H9 (cell line): ENCODE measurements at regions not wholly inside any gene's neighbourhood (a gene's known extent, or its start where the extent isn't known, plus 50 kb on each side); places are given as distances from the start of the nearest gene placed in this dataset.

Source experiments
- DNase-seq: peaks from one replicate; pipeline ENCODE4 v3.0.0-alpha.2; 2017
- H2AFZ ChIP-seq: one replicate; pipeline ENCODE4 v1.6.1; 2013; ENCODE audit warnings: mild to moderate bottlenecking, low read length, control low read depth, moderate library complexity
- H2AK5ac ChIP-seq: 2 replicates; pipeline ENCODE4 v1.6.1; 2013; ENCODE audit warnings: low read length, control low read depth, mixed read lengths; ENCODE audit not compliant: insufficient read length
- H2BK120ac ChIP-seq: one replicate; pipeline ENCODE4 v1.6.1; 2013; ENCODE audit warnings: low read depth, mild to moderate bottlenecking, low read length, control low read depth, inconsistent platforms; ENCODE audit not compliant: poor library complexity, severe bottlenecking
- H2BK12ac ChIP-seq: 2 replicates; pipeline ENCODE4 v1.6.1; 2013; ENCODE audit warnings: low read length, control low read depth, mixed read lengths, low read depth; ENCODE audit not compliant: insufficient read length
- H2BK15ac ChIP-seq: 2 replicates; pipeline ENCODE4 v1.6.1; 2013; ENCODE audit warnings: low read depth, low read length, control low read depth
- H2BK20ac ChIP-seq: one replicate; pipeline ENCODE4 v1.6.1; 2013; ENCODE audit warnings: low read depth, mild to moderate bottlenecking, low read length, control low read depth, inconsistent platforms; ENCODE audit not compliant: poor library complexity, severe bottlenecking
- H2BK5ac ChIP-seq: 2 replicates; pipeline ENCODE4 v1.6.1; 2013; ENCODE audit warnings: low read length, control low read depth, mixed read lengths; ENCODE audit not compliant: insufficient read length
- H3K14ac ChIP-seq: 2 replicates; pipeline ENCODE4 v1.6.1; 2013; ENCODE audit warnings: low read length, control low read depth; ENCODE audit not compliant: insufficient read depth
- H3K18ac ChIP-seq: 2 replicates; pipeline ENCODE4 v1.6.1; 2013; ENCODE audit warnings: low read depth, mild to moderate bottlenecking, mixed read lengths, low read length, control low read depth; ENCODE audit not compliant: insufficient read length
- H3K23ac ChIP-seq: 2 replicates; pipeline ENCODE4 v1.6.1; 2013; ENCODE audit warnings: low read length, control low read depth, mixed read lengths, low read depth; ENCODE audit not compliant: insufficient read length
- H3K23me2 ChIP-seq: 2 replicates; pipeline ENCODE4 v1.6.1; 2013; ENCODE audit warnings: low read depth, mild to moderate bottlenecking, mixed read lengths, low read length, control low read depth; ENCODE audit not compliant: insufficient read length, poor library complexity, severe bottlenecking
- H3K27ac ChIP-seq: 2 replicates; pipeline ENCODE4 v1.5.1; 2013; ENCODE audit warnings: low read length, control low read depth, mixed read lengths, low read depth; ENCODE audit not compliant: insufficient read length
- H3K27me3 ChIP-seq: 2 replicates; pipeline ENCODE4 v1.6.1; 2013; ENCODE audit warnings: low read length, control low read depth, inconsistent platforms; ENCODE audit not compliant: insufficient read depth
- H3K4ac ChIP-seq: 2 replicates; pipeline ENCODE4 v1.6.1; 2013; ENCODE audit warnings: low read depth, mild to moderate bottlenecking, control low read depth, inconsistent platforms, low read length, moderate library complexity
- H3K4me1 ChIP-seq: 2 replicates; pipeline ENCODE4 v1.6.1; 2013; ENCODE audit warnings: low read length, control low read depth, inconsistent platforms; ENCODE audit not compliant: insufficient read depth
- H3K4me2 ChIP-seq: 2 replicates; pipeline ENCODE4 v1.6.1; 2013; ENCODE audit warnings: low read length, control low read depth, mixed read lengths; ENCODE audit not compliant: insufficient read length, insufficient read depth
- H3K56ac ChIP-seq: 2 replicates; pipeline ENCODE4 v1.6.1; 2013; ENCODE audit warnings: low read depth, mild to moderate bottlenecking, mixed read lengths, low read length, control low read depth; ENCODE audit not compliant: insufficient read length
- H3K79me1 ChIP-seq: 2 replicates; pipeline ENCODE4 v1.6.1; 2013; ENCODE audit warnings: low read depth, mild to moderate bottlenecking, moderate library complexity, low read length, control low read depth, inconsistent platforms; ENCODE audit not compliant: insufficient read depth, poor library complexity, severe bottlenecking
- H3K79me2 ChIP-seq: 2 replicates; pipeline ENCODE4 v1.6.1; 2013; ENCODE audit warnings: low read length, control low read depth, inconsistent platforms; ENCODE audit not compliant: insufficient read depth
- H3K9ac ChIP-seq: 2 replicates; pipeline ENCODE4 v1.6.1; 2013; ENCODE audit warnings: low read length, control low read depth, mixed read lengths; ENCODE audit not compliant: insufficient read length; ENCODE audit errors: extremely low read depth
- H3K9me3 ChIP-seq: one replicate; pipeline ENCODE4 v1.6.1; 2013; ENCODE audit warnings: low read depth, low read length, inconsistent platforms; ENCODE audit not compliant: control insufficient read depth
- H3T11ph ChIP-seq: one replicate; pipeline ENCODE4 v1.6.1; 2013; ENCODE audit warnings: mild to moderate bottlenecking, low read length, control low read depth, inconsistent platforms
- H4K20me1 ChIP-seq: one replicate; pipeline ENCODE4 v1.6.1; 2013; ENCODE audit not compliant: control insufficient read depth, insufficient read length, insufficient read depth
- H4K5ac ChIP-seq: 2 replicates; pipeline ENCODE4 v1.6.1; 2013; ENCODE audit warnings: low read depth, mild to moderate bottlenecking, mixed read lengths, low read length, control low read depth; ENCODE audit not compliant: insufficient read length
- H4K8ac ChIP-seq: replicated peaks from 2 replicates; pipeline ENCODE4 v1.6.1; 2013; ENCODE audit warnings: low read length, control low read depth, mixed read lengths, low read depth; ENCODE audit not compliant: insufficient read length
- H4K91ac ChIP-seq: 2 replicates; pipeline ENCODE4 v1.6.1; 2013; ENCODE audit warnings: low read depth, mild to moderate bottlenecking, moderate library complexity, mixed read lengths, low read length, control low read depth; ENCODE audit not compliant: insufficient read length
- H3K27ac Mint-ChIP-seq, 3 experiments: 2 replicates in 2 of 3; 3 replicates in 1 of 3; pipeline ENCODE4 v1.8.0; 2020 to 2021; ENCODE audit warnings: mixed read lengths in 3 of 3, mild to moderate bottlenecking in 1 of 3, moderate library complexity in 1 of 3
- H3K27me3 Mint-ChIP-seq: 2 replicates; pipeline ENCODE4 v1.8.0; 2021; ENCODE audit warnings: low read depth, mild to moderate bottlenecking, moderate library complexity, mixed read lengths
- H3K36me3 Mint-ChIP-seq, 3 experiments: 2 replicates in 2 of 3; 3 replicates in 1 of 3; pipeline ENCODE4 v1.8.0; 2020 to 2021; ENCODE audit warnings: low read depth in 3 of 3, mixed read lengths in 3 of 3; ENCODE audit not compliant: insufficient read depth in 1 of 3
- H3K4me1 Mint-ChIP-seq, 2 experiments: 2 replicates each; pipeline ENCODE4 v1.8.0; 2020; ENCODE audit warnings: mixed read lengths in 2 of 2
- H3K4me3 Mint-ChIP-seq, 2 experiments: 2 replicates in 1 of 2; 3 replicates in 1 of 2; pipeline ENCODE4 v1.8.0; 2020 to 2021; ENCODE audit warnings: mild to moderate bottlenecking in 2 of 2, mixed read lengths in 2 of 2, moderate library complexity in 1 of 2
- H3K9me3 Mint-ChIP-seq, 2 experiments: 2 replicates in 1 of 2; 3 replicates in 1 of 2; pipeline ENCODE4 v1.8.0; 2020; ENCODE audit warnings: mild to moderate bottlenecking in 2 of 2, mixed read lengths in 2 of 2, moderate library complexity in 1 of 2
- WGBS: extraction: QIAGEN DNeasy Blood & Tissue Kit; methylation state at CpG from one replicate; pipeline ENCODE4 v1.1.7; 2013; ENCODE audit warnings: missing lambda C conversion rate, low lambda C conversion rate, mixed read lengths; ENCODE audit not compliant: insufficient read length; ENCODE audit errors: extremely low coverage; 5-methylcytosine and 5-hydroxymethylcytosine counted together
- TF ChIP-seq, protein P1 (sequence below): fragments of 200-600 bp; sonication (generic); conservative IDR thresholded peaks from 3 replicates; pipeline ENCODE4 v1.8.0; 2021; ENCODE audit warnings: antibody characterized with exemption, mild to moderate bottlenecking

DNA sequence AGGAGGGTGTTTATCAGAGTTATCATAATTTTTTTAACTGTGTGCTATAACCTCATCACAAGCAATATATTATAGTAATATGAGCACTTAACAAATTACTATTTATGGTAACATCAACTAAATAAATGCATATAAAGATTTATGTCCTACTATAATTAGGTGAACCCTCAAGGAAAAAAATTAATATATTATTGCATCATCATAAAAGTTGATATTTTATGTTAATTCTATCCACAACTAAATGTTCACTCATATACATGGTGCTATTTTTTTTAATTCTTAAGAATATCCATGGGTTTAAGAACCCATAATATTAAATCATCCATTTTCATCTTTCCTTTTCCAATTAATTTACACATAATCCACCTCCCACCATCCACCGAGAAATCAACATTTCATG, 506.0 kb upstream of the USP15 start:
- Histone ChIP-seq H2BK20ac (no peak overlapping the region), H3K4me2 (no peak overlapping the region), H2AFZ (no peak overlapping the region), H3K79me1 (no peaks in the 10 kb centered on the region), H2BK15ac (no peak overlapping the region), H4K8ac (no peak overlapping the region), H3K4ac (no peak overlapping the region), H3K4me1 (no peaks in the 10 kb centered on the region), H3K56ac (no peak overlapping the region), H3K23me2 (no peaks in the 10 kb centered on the region), H3T11ph (no peak overlapping the region), H3K27ac (no peak overlapping the region), H4K91ac (no peak overlapping the region), H2BK120ac (no peak overlapping the region), H3K23ac (no peak overlapping the region), H2BK12ac (no peak overlapping the region), H3K79me2 (no peaks in the 10 kb centered on the region), H3K27me3 (no peaks in the 10 kb centered on the region), H3K14ac (no peak overlapping the region), H3K9ac (no peak overlapping the region), H3K9me3 (no peaks in the 10 kb centered on the region), H2BK5ac (no peak overlapping the region), H2AK5ac (no peak overlapping the region), H4K5ac (no peak overlapping the region), H3K18ac (no peak overlapping the region), H4K20me1 (no peaks in the 10 kb centered on the region)
- Mint-ChIP-seq H3K36me3 (no peaks in the 10 kb centered on the region), H3K9me3 (no peaks in the 10 kb centered on the region), H3K4me3 (no peak overlapping the region), H3K27ac (no peak overlapping the region), H3K27me3 (no peaks in the 10 kb centered on the region), H3K4me1 (no peaks in the 10 kb centered on the region)
- TF ChIP-seq, protein P1, sequence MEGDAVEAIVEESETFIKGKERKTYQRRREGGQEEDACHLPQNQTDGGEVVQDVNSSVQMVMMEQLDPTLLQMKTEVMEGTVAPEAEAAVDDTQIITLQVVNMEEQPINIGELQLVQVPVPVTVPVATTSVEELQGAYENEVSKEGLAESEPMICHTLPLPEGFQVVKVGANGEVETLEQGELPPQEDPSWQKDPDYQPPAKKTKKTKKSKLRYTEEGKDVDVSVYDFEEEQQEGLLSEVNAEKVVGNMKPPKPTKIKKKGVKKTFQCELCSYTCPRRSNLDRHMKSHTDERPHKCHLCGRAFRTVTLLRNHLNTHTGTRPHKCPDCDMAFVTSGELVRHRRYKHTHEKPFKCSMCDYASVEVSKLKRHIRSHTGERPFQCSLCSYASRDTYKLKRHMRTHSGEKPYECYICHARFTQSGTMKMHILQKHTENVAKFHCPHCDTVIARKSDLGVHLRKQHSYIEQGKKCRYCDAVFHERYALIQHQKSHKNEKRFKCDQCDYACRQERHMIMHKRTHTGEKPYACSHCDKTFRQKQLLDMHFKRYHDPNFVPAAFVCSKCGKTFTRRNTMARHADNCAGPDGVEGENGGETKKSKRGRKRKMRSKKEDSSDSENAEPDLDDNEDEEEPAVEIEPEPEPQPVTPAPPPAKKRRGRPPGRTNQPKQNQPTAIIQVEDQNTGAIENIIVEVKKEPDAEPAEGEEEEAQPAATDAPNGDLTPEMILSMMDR = no peak
- whole genome bisulfite sequencing = 100% methylated on average over 1 of the region's 1 CpG
- no peak for DNase-seq
